ENCODE measurements at regions not wholly inside any gene's neighbourhood (a gene's known extent, or its start where the extent isn't known, plus 50 kb on each side); places are given as distances from the start of the nearest gene placed in this dataset.

DNA sequence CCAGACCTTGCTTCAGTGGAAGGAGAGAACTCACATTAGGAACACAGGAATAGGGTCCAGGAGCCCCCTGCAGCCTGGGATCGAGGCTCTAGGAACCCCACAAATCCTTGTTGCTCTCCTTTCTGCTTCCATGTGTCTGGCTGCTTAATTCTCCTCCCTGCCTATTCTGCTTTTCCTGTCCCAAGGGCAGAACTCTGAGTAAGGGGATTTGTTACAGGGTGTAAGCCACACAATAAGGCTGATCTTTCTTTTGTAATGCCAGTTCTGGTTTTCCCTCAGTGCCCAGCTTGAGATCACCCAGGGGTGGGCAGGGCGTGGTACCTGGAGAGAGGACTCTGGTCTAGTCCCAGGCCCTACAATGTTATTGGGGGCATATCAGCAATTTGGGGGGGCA, 119.6 kb upstream of the MGAT5 start:
- TF ChIP-seq CTCF (IDR thresholded peaks at IDR 0.05) (no peak), EP300 (IDR thresholded peaks at IDR 0.05; ENCODE audit: borderline replicate concordance in 1 of 2, low read depth in 1 of 2, low read length in 1 of 2) (no peak)
- TF ChIP-seq, protein P1, sequence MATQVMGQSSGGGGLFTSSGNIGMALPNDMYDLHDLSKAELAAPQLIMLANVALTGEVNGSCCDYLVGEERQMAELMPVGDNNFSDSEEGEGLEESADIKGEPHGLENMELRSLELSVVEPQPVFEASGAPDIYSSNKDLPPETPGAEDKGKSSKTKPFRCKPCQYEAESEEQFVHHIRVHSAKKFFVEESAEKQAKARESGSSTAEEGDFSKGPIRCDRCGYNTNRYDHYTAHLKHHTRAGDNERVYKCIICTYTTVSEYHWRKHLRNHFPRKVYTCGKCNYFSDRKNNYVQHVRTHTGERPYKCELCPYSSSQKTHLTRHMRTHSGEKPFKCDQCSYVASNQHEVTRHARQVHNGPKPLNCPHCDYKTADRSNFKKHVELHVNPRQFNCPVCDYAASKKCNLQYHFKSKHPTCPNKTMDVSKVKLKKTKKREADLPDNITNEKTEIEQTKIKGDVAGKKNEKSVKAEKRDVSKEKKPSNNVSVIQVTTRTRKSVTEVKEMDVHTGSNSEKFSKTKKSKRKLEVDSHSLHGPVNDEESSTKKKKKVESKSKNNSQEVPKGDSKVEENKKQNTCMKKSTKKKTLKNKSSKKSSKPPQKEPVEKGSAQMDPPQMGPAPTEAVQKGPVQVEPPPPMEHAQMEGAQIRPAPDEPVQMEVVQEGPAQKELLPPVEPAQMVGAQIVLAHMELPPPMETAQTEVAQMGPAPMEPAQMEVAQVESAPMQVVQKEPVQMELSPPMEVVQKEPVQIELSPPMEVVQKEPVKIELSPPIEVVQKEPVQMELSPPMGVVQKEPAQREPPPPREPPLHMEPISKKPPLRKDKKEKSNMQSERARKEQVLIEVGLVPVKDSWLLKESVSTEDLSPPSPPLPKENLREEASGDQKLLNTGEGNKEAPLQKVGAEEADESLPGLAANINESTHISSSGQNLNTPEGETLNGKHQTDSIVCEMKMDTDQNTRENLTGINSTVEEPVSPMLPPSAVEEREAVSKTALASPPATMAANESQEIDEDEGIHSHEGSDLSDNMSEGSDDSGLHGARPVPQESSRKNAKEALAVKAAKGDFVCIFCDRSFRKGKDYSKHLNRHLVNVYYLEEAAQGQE (IDR thresholded peaks at IDR 0.05; ENCODE audit: low read depth, low read length): no peak
- TF ChIP-seq, protein P2, sequence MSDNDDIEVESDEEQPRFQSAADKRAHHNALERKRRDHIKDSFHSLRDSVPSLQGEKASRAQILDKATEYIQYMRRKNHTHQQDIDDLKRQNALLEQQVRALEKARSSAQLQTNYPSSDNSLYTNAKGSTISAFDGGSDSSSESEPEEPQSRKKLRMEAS (IDR thresholded peaks at IDR 0.05; ENCODE audit: low read depth): no peak
